HG03045 (cell line): ENCODE measurements at regions not wholly inside any gene's neighbourhood (a gene's known extent, or its start where the extent isn't known, plus 50 kb on each side); places are given as distances from the start of the nearest gene placed in this dataset.
A peak's percentile ranks its signal among the peaks of the same experiment; 100 is the strongest.

ENCODE experiments used
- ATAC-seq: cut with Tn5 transposase; IDR thresholded peaks from one replicate; pipeline ENCODE4 v1.9.1; 2021; ENCODE audit warnings: mild to moderate bottlenecking, moderate library complexity; ENCODE audit not compliant: unreplicated experiment

DNA sequence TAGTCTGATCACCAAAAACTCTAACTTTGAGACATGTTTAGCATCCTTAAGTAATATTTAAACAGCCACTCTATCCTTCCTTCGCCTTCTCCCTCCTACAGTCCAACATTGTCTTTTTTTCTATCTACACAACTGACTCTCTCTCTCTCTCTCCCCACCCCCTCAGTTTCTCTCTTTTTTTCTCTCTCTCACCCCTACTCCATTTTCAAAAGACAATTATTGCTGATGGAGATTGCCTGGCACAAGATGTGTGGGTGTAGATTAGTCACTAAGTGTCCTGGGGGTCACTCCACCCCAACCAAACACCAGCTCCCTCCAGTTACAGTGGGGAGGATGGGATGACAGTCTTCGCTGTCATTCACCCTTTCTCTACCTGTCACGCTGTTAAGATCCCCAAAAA lies 94.5 kb upstream of the NFIA start:
- no peak for ATAC-seq

- no peak for ATAC-seq
Observed at GRCh38 chr1:60984062-60984799, 98.1 kb upstream of the NFIA start.

DNA sequence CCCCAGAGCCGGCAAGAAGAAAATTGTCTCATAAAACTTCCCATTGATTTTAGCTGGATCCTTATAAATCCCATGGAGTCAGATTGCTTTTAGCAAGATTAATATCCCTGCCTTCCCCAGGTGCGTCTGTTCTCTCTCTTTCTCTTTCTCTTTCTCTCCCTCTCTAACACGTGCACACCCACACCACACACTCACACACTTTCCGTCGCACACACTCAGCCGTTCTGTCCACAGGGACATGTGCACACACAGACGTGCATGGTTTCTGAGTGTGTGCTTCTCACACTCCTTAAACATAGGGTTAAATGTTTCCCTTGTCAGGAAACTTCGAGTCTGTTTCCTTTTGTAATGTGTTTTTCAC lies 98.7 kb upstream of the NFIA start:
- ATAC-seq: no peak

GRCh38 chr1:60982539-60982938 lies 99.8 kb upstream of the NFIA start:
- no peak for ATAC-seq

DNA sequence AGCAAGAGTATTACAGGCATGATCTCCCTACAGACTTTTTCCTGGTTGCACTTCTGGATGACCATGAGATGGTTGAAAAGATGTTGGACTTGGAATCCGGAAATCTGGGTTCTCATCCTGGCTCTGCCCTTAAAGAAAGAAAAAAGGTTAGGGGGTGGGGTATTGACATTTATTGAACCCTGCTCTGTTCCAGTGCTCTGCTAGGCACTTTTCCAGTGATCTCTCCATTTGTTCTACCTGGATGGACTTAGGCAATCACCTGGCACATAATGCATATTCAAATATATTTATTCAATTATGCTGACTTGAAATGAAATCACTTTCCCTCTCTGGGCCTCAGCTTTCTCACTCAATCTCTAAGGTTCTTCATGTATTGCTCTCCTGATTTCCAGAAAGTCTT lies 101.0 kb upstream of the NFIA start:
- ATAC-seq: no peak

DNA sequence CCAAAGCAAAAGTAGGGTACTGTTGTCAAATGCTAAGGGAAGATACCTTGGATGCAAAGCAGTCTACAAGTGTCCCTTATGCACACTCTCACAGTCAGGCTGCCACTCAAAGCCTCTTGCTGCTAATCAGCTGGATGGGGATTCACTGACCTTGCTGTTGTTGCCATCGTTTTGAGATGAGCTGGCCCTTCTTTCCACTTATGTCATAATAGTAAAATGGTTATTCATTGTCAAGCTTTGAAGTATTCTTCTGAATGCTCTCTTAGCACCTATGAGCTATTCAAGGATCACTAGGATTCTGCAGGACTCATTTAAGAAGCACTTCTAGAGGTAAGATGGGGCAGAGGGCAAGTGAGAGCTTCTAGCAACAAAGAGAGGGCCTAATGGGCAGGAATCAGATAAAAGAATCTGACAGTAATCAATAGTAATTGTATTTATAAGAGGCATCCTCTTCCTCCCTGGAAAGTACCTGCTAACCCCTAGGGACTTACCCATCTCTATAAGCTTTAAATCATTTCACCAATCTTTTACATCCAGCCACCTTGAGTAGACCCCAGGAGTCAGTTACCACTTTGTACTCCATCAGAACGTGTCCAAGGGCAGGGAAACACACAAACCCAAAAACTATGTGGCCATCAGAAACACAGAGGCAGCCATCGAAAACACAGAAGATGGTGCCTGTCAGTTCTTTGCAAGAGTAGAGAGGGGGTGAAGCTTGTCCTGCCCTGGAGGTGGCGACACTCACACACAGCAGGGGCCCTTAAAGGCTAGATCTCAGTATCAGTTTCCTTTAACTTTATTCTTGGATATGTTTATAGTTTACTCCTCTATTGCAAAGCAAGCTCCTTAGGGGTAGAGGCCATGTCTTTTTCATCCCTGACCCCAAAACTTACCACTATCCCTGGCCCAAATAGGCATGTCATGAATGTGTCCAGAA lies 103.7 kb upstream of the NFIA start:
- peak; percentile 75 for ATAC-seq

GRCh38 chr1:60977661-60978060 lies 104.7 kb upstream of the NFIA start:
- no peak for ATAC-seq

DNA sequence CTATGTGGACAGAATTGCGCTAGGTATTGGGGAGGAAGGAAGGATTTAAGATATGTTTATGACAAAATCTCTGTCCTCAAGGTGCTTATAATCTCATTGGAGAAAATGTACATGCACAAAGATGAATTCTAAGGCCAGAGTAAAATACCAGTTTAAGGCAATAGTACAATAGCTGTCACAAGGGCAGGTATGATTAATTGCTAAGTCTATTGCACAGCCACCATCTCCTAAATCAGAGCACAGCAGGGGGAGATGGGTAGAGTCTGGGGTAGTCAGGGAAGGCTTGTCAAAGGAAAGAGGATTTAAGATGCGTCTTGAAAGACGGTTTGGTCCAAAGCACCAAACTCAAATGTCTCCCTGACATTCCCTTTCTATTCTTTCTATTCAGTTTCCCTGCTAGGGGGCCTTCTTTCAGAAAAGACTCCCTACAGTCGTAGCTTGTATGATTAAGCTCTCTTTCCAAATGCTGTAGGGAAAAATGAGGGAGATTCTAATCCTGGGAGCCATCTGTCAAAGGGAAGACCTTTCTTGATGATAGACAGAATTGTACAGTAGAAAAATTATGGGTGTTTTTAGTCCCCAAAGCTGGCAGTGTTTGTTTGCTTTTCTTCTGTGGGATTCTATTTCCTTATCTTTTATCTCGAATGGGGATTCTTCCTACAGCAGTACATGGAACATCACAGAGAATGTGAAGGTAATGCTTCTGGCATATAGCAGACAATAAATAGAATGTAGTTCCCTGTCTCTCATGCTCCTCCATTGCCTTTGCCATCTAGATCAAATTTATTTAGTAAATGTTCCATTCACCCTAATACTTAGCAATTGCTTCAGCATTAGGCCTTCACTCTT lies 107.6 kb upstream of the NFIA start:
- no peak for ATAC-seq

DNA sequence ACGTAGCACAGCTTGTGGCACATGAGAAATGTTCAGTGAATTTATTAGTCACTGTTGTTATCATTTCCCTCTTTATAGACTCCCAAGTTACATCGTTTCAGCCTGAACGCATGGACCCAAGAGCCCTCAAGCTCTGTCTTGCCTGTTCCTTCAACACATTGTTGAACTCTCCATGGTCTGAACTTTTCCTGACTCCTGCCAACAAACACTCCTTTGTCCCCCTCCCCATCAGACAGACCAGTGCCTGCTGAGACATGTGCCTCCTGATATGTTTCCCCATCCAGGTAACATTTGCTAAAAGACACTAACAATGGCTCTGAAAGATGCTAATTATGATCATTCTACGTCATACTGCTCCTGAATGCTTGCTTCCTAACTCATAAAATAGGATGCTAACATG lies 108.7 kb upstream of the NFIA start:
- ATAC-seq: no peak

DNA sequence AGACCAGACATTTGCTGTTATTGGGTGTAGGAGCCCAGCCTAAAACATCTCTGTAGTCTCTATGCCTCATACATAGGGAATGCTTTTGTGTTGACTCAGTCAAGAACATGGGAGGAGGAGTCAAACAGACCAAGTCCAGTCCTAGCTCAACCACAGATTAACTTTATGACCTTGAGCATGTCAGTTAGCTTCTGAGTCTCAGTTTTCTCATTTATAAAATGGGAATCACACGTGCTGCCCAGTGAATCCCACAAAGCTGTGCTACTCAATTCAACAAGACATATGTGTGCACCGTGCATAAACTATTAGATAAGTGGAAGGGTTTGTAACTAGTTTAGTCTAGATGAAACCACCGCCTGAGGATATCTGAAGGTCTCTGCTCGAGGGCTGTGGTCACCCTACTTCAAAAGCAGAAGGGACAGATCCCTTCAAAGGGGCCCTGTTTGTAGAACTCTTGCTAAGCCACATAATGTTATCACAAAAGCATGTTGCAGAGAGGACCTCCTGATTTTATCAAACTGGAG lies 109.5 kb upstream of the NFIA start:
- ATAC-seq: no peak

DNA sequence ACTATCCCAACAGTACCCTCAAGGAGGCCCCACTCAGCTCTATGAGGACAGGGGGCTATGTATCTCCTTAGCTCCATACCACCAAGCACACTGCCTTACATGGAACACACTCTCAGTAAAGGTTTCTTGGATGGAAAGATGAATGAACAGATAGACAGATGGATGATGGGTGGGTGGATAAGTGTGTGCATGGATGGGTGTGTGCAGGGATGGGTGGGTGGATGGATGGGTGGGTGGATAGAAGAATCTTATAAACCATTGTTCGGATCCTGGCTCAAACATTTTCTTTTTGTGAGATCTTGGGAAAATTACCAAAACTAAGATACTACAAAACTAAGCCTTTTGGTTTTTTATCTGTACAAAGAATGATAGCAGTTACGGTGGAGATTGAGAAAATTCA lies 111.0 kb upstream of the NFIA start:
- ATAC-seq: no peak

DNA sequence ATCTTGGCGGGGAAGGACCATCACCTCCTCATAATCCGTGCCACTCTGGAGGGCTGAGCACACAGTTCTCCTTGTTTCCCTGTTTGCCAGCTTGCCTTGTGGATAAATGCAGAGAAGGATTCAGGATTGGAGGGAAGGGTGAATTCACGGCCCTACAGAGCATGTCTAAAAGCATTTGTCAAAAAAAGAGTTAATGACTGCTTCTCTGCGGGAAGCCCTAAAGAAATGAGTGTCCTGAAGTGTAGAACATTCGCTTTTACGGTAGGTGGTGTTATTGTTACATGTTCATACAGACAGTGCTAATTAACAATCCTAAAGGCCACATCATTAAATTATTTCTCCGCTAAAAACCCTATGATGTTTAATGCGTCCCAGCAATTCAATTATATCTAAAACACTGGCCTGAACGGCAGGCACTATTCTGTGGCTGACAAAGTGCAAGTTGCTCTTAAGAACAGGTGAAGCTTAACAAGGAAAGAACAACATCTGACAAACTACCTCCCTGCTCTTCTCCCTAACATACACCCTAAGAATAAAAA lies 112.3 kb upstream of the NFIA start:
- ATAC-seq: no peak

- no peak for ATAC-seq
Observed at GRCh38 chr1:60965280-60965854, 117.0 kb upstream of the NFIA start.

DNA sequence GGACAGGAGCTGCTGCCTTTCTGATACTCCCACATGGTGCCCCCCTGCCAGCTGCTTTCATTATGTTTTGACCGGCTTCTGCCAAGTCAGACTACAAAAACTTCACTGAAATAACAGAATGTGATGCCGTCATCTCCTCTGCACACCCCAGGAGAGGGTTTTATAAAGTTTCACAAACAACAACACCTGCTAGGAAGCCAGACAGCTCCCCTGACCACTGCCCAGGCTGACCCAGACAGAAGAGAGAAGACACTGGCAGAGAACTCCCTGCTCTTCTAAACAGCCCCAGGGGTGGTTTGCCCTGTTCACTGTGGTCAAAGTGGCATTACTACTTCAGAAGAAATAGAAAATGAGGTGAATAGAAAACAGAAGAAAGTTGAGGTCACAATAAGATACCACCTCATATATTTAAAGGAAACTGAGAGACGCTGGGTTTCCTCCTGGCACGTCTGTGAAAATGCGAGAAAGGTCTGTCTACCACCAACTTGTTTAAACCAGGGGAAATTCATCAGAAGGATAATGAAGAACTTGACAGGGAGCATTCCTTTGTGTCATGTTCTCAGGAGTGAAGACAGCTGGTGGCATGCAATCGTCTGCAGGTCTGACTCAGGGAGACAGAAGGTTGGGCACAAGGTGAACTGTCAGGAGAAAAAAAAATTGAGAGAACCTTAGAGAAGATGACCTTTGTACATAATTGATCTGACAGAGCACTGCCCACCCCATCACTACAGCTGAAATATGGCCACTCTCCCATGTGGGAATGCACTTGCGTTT lies 119.0 kb upstream of the NFIA start:
- no peak for ATAC-seq

DNA sequence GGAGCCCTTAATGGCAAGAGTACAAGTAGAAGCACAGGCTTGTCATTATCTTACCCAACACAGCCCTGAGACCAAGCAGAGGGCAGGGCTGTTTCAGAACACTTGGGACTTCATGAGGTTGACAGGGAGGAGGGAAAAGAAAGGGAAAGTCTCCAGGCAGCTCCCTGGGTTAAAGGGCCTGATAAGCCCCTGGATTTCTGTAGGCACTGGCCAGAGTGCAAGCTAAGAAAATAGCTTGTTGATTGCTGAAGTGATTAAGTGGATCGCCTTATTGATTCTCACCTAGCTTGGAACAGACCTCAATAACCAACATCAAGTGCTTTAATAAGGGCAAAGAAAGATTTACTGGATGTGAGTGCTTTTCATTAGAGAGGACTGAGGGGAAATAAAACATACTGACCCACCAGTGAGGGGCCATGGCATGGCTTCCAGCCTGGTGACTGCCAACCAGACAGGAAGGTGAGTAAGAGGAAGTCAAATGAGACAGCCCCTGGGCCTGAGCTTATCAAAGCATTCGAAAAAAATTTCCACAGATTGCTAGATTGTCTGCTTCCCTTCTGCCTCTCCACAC lies 121.4 kb upstream of the NFIA start:
- no peak for ATAC-seq

DNA sequence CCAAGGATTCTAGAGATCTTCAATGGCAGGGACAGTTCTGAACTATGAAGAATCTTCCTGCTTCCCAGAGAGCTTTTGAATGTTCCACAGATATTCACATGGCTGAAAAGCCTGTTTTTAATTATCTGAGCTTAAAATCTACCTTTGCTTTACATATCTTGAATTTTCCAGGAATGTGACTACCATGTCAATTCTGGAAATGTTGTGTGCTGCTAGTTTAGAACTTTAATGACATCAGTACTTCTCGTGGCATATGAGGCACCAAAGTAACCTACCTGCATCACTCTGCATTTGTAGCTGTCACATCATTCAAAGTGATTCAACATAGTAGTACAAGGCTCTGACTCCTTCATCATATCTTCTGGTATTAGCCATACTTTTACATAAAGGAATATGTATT lies 122.7 kb upstream of the NFIA start:
- ATAC-seq: no peak

- ATAC-seq: no peak
Observed at GRCh38 chr1:60958001-60958400, 124.4 kb upstream of the NFIA start.

DNA sequence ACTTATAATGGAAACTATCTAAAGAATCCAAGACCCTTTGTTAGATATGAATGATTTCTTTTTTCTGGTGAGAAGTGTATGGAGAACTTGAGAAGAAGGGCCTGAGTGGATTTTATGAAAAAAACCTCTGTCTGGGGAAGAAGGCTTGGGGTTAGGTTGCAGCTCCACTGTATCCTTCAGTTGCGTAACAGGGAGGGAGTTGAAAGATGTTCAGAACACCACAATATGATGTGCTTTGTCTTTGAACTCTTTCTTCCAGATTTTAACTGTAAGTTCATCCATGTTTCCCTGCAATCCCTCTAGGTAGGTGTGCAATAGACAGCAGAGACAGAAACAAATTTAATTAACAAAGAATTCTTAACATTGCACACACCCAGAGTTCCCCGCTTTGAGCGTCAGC lies 125.8 kb upstream of the NFIA start:
- no peak for ATAC-seq

DNA sequence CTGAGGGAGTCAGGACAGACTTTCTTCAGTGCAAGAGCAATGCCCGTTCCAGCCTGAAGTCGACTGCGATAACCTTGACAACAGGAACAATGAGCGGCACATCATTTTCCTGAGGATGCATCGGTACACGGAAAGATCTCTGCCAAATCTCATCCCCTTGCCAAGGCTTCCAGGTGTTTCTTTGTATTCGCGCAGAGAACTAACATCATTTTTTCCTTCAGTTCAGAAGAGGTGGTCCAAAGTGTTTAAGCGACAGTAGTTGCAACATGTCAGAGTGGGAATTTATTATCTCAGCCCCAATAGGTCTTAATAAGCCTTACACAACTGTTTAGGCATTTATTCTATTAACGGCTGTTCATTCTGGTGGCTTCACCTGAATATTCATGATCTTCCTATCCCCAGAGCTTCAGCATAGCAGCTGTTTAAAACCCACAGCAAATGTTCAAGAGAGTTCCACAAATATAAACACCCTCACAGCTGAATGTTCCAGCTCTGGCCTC lies 129.7 kb upstream of the NFIA start:
- ATAC-seq: no peak
